PC-9 (cell line): ENCODE measurements at regions not wholly inside any gene's neighbourhood (a gene's known extent, or its start where the extent isn't known, plus 50 kb on each side); places are given as distances from the start of the nearest gene placed in this dataset.

ENCODE experiments used
- BruUV-seq: library from RNA; stranded (reverse); fragments of 400-500 nt; replicated peaks from 2 replicates; lab custom pipeline; 2021; lab: Mats Ljungman, UMichigan
- CTCF ChIA-PET: fragments of 300-600 bp; sonication (Branson Sonifier 250); formaldehyde crosslinking; loops from one replicate; lab custom pipeline; 2022; ENCODE audit warnings: antibody characterized with exemption; lab: Charles Lee
- POLR2A ChIA-PET: fragments of 300-600 bp; sonication (Branson Sonifier 250); formaldehyde crosslinking; loops from one replicate; lab custom pipeline; 2022; ENCODE audit warnings: antibody characterized with exemption; ENCODE audit not compliant: unreplicated experiment; lab: Charles Lee
- DNase-seq, 2 experiments: peaks; one replicate each; pipeline versions ENCODE4 v3.0.0 to v3.0.0-alpha.2; 2015 to 2022; ENCODE audit warnings: mixed read lengths in 1 of 2
- H2AFZ ChIP-seq: fragments of 200-600 bp; sonication (generic); 2 replicates; pipeline ENCODE4 v1.8.1; 2017; ENCODE audit warnings: antibody characterized with exemption
- H3F3A ChIP-seq: fragments of 200-600 bp; sonication (generic); 2 replicates; pipeline ENCODE4 v1.8.1; 2017; ENCODE audit warnings: antibody characterized with exemption, mild to moderate bottlenecking, low read depth; ENCODE audit not compliant: insufficient read depth
- H3K27ac ChIP-seq: fragments of 200-600 bp; sonication (generic); 2 replicates; pipeline ENCODE4 v1.6.1; 2016; ENCODE audit warnings: mixed run types
- H3K27me3 ChIP-seq: fragments of 200-600 bp; sonication (generic); 2 replicates; pipeline ENCODE4 v1.6.1; 2016; ENCODE audit warnings: low read depth, mixed run types; ENCODE audit not compliant: insufficient read depth
- H3K36me3 ChIP-seq: fragments of 200-600 bp; sonication (generic); 2 replicates; pipeline ENCODE4 v1.6.1; 2016; ENCODE audit warnings: low read depth, mixed run types
- H3K4me1 ChIP-seq: fragments of 200-600 bp; sonication (generic); replicated peaks from 2 replicates; pipeline ENCODE4 v1.6.1; 2016; ENCODE audit warnings: mixed run types; ENCODE audit not compliant: insufficient read depth
- H3K4me2 ChIP-seq: fragments of 200-600 bp; sonication (generic); 2 replicates; pipeline ENCODE4 v1.6.1; 2017; ENCODE audit warnings: mixed run types
- H3K4me3 ChIP-seq: fragments of 200-600 bp; sonication (generic); 2 replicates; pipeline ENCODE4 v1.6.1; 2016; ENCODE audit warnings: mixed run types
- H3K79me2 ChIP-seq: fragments of 200-600 bp; sonication (generic); 2 replicates; pipeline ENCODE4 v1.6.1; 2017; ENCODE audit warnings: low read depth, mixed run types
- H3K9me2 ChIP-seq: fragments of 200-600 bp; sonication (generic); 2 replicates; pipeline ENCODE4 v1.8.1; 2017; ENCODE audit warnings: mild to moderate bottlenecking; ENCODE audit not compliant: insufficient read depth
- H3K9me3 ChIP-seq: fragments of 200-600 bp; sonication (generic); 2 replicates; pipeline ENCODE4 v1.8.1; 2016; ENCODE audit warnings: low read depth; ENCODE audit not compliant: insufficient read depth
- H4K20me1 ChIP-seq: fragments of 200-600 bp; sonication (generic); 2 replicates; pipeline ENCODE4 v1.8.1; 2017; ENCODE audit not compliant: insufficient read depth
- EZH2 ChIP-seq: fragments of 200-600 bp; sonication (generic); IDR thresholded peaks from 2 replicates; pipeline ENCODE4 v1.8.0; 2017; ENCODE audit warnings: antibody characterized with exemption, low read depth
- intact Hi-C: fragments of 100-400 bp; cut with micrococcal nuclease; formaldehyde crosslinking; loops from one replicate; pipeline ENCODE4 v1.10.0; 2022; ENCODE audit not compliant: unreplicated experiment
- TF ChIP-seq, protein P1 (sequence below): fragments of 200-600 bp; sonication (generic); conservative IDR thresholded peaks from 2 replicates; pipeline ENCODE4 v1.6.1; 2017; ENCODE audit warnings: mixed run types, antibody characterized with exemption, mild to moderate bottlenecking, moderate library complexity

GRCh38 chr6:130298258-130298657 is 67.6 kb upstream of the TMEM200A start:
- no peaks in the 10 kb centered on the region for H3K36me3 ChIP-seq
- no TSS peak for BruUV-seq
- no peaks in the 10 kb centered on the region for H4K20me1 ChIP-seq
- H3K4me2 ChIP-seq: no peak overlapping the region
- ChIA-PET CTCF (no interaction called here), POLR2A (no interaction called here)
- H3K9me2 ChIP-seq: no peaks in the 10 kb centered on the region
- H3K4me3 ChIP-seq: no peak overlapping the region
- DNase-seq: no peak
- H3K27ac ChIP-seq: no peak overlapping the region
- H2AFZ ChIP-seq: no peak overlapping the region
- no peak for TF ChIP-seq EZH2
- TF ChIP-seq, protein P1, sequence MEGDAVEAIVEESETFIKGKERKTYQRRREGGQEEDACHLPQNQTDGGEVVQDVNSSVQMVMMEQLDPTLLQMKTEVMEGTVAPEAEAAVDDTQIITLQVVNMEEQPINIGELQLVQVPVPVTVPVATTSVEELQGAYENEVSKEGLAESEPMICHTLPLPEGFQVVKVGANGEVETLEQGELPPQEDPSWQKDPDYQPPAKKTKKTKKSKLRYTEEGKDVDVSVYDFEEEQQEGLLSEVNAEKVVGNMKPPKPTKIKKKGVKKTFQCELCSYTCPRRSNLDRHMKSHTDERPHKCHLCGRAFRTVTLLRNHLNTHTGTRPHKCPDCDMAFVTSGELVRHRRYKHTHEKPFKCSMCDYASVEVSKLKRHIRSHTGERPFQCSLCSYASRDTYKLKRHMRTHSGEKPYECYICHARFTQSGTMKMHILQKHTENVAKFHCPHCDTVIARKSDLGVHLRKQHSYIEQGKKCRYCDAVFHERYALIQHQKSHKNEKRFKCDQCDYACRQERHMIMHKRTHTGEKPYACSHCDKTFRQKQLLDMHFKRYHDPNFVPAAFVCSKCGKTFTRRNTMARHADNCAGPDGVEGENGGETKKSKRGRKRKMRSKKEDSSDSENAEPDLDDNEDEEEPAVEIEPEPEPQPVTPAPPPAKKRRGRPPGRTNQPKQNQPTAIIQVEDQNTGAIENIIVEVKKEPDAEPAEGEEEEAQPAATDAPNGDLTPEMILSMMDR: no peak
- H3K79me2 ChIP-seq: no peaks in the 10 kb centered on the region
- H3F3A ChIP-seq: no peaks in the 10 kb centered on the region
- H3K4me1 ChIP-seq: no peaks in the 10 kb centered on the region
- H3K27me3 ChIP-seq: no peaks in the 10 kb centered on the region
- intact Hi-C loops: loop anchor here (10.0 kb wide), 1 partner anchor 253 kb away; no protein-coding TSS in a partner anchor
- no peaks in the 10 kb centered on the region for H3K9me3 ChIP-seq

- H3K79me2 ChIP-seq: no peaks in the 10 kb centered on the region
- no peaks in the 10 kb centered on the region for H3K9me3 ChIP-seq
- H3F3A ChIP-seq: no peaks in the 10 kb centered on the region
- no peak overlapping the region for H3K27ac ChIP-seq
- no peaks in the 10 kb centered on the region for H3K27me3 ChIP-seq
- H2AFZ ChIP-seq: no peak overlapping the region
- intact Hi-C loops: loop anchor here (10.0 kb wide), 1 partner anchor 252 kb away; no protein-coding TSS in a partner anchor
- no peaks in the 10 kb centered on the region for H3K36me3 ChIP-seq
- ChIA-PET POLR2A (no interaction called here), CTCF (no interaction called here)
- H3K4me1 ChIP-seq: no peaks in the 10 kb centered on the region
- H3K9me2 ChIP-seq: no peaks in the 10 kb centered on the region
- no peak overlapping the region for H3K4me3 ChIP-seq
- DNase-seq: no peak
- no peak overlapping the region for H3K4me2 ChIP-seq
- TF ChIP-seq EZH2: no peak
- TF ChIP-seq, protein P1: 0 out of 2 replicates have a peak, but pooled peaks have one; percentile 17
- BruUV-seq: no TSS peak
- H4K20me1 ChIP-seq: no peaks in the 10 kb centered on the region
Measured at GRCh38 chr6:130296854-130297253, 69.0 kb upstream of the TMEM200A start.

GRCh38 chr6:130293800-130294199 is 71.0 kb upstream of the SAMD3 start:
- CTCF ChIA-PET: interaction anchor here (0.6 to 1.0 kb wide), 2 partner anchors 696 to 823 kb away, joined by 3 to 5 read pairs; no protein-coding TSS in a partner anchor
- no peaks in the 10 kb centered on the region for H3K9me2 ChIP-seq
- no peak overlapping the region for H3K27ac ChIP-seq
- POLR2A ChIA-PET: no interaction called here
- peak in 1 of 2 experiments; percentile 15 for DNase-seq
- no peak overlapping the region for H2AFZ ChIP-seq
- TF ChIP-seq EZH2: no peak
- TF ChIP-seq, protein P1: peak; percentile 64
- intact Hi-C loops: loop anchor here (5.0 to 10.0 kb wide), 2 partner anchors 249 to 469 kb away; no protein-coding TSS in a partner anchor
- no peaks in the 10 kb centered on the region for H3K27me3 ChIP-seq
- H3K9me3 ChIP-seq: no peaks in the 10 kb centered on the region
- H3K4me3 ChIP-seq: no peak overlapping the region
- H3K36me3 ChIP-seq: no peaks in the 10 kb centered on the region
- no peaks in the 10 kb centered on the region for H3F3A ChIP-seq
- H3K79me2 ChIP-seq: no peaks in the 10 kb centered on the region
- no peaks in the 10 kb centered on the region for H4K20me1 ChIP-seq
- no peak overlapping the region for H3K4me2 ChIP-seq
- no peaks in the 10 kb centered on the region for H3K4me1 ChIP-seq
- no TSS peak for BruUV-seq
